ENCODE measurements at regions not wholly inside any gene's neighbourhood (a gene's known extent, or its start where the extent isn't known, plus 50 kb on each side); places are given as distances from the start of the nearest gene placed in this dataset.

DNA sequence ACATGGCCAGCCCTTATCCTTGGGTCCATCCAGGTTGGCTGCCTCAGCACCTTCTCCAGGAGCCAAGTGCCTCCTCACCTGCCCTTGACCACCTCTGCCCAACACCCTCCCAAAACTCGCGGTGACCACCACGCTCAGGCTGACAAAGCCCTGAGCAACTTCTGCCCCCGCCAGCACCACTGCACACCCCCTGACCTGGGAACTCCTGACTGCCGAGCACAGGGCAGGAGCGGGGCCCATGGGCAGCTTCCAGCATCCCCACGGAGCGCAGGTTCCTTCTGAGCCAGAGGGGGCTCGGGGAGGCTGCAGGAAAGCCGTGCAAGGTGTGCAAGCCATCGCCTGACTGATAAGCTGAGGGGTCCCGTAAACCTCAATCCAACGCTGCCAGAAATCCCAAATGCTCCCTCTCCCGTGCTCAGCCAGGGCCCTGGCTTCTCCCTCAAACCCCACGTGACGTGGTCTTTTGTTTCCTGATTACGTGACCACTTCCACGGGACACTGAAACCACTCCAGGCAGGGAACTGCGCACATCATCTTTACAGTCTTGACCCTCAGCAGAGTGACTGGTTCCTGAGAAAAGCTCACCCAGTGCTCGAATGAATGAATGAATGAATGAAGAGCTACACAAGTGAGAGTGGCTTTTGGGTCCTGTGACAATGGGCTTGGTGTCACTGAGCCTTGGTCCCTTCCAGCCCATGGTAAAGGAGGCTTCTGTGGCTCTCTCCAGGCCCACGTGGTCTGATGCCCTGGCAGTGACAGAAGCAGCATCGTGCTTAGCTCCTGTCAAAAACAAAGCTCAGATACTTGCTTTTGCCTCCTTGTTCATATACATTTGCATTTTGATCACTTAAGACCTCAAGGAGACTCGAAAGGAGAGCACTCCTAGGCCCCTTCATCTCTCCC is 249.8 kb upstream of the PPP2R2D start:
- no peak for DNase-seq (ENCODE audit: low read depth)
- no peak overlapping the region for H3K4me3 ChIP-seq (ENCODE audit: low read depth, low read length)
- TF ChIP-seq, protein P1, sequence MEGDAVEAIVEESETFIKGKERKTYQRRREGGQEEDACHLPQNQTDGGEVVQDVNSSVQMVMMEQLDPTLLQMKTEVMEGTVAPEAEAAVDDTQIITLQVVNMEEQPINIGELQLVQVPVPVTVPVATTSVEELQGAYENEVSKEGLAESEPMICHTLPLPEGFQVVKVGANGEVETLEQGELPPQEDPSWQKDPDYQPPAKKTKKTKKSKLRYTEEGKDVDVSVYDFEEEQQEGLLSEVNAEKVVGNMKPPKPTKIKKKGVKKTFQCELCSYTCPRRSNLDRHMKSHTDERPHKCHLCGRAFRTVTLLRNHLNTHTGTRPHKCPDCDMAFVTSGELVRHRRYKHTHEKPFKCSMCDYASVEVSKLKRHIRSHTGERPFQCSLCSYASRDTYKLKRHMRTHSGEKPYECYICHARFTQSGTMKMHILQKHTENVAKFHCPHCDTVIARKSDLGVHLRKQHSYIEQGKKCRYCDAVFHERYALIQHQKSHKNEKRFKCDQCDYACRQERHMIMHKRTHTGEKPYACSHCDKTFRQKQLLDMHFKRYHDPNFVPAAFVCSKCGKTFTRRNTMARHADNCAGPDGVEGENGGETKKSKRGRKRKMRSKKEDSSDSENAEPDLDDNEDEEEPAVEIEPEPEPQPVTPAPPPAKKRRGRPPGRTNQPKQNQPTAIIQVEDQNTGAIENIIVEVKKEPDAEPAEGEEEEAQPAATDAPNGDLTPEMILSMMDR (conservative IDR thresholded peaks at IDR 0.05; ENCODE audit: low read depth, low read length) = no peak

DNA sequence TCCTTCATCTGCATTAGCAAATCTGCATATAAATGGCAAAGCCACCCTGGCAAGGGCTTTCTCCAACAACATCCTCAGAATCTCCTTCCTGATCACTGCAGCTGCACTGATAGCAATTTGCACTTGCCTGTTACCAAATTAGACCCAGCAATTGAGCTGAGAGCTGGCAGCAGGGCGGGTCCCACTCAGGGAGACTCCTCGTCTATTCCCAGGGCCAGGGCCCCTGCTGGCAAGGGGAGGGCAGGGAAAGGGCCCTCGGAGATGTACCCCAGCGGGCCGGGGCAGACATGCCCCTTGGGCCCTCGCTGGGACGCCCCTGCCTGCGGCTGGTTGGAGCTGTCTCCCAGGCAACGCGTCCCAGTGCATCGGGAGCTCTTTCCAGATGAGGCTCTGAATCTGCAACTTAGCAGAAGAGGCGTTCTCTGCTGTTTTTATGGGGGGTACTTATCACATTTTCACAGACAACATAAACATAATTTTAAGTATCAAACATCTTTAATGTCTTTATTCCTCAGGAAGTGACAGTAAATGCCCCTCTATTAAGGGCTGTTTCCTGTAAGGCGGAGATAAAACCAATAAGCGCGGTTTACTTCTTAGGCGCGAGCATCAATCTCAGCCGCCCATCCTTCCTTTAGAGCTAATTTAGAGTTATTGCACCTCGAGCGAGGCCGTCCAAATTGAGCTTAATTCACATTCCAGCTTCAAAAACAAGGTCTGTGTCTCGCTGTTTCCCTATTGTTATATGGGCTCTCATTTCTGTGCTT is 249.0 kb upstream of the PPP2R2D start:
- H3K4me3 ChIP-seq (ENCODE audit: low read depth, low read length) = no peak overlapping the region
- TF ChIP-seq, protein P1 (conservative IDR thresholded peaks at IDR 0.05; ENCODE audit: low read depth, low read length) = no peak
- DNase-seq (ENCODE audit: low read depth) = no peak

DNA sequence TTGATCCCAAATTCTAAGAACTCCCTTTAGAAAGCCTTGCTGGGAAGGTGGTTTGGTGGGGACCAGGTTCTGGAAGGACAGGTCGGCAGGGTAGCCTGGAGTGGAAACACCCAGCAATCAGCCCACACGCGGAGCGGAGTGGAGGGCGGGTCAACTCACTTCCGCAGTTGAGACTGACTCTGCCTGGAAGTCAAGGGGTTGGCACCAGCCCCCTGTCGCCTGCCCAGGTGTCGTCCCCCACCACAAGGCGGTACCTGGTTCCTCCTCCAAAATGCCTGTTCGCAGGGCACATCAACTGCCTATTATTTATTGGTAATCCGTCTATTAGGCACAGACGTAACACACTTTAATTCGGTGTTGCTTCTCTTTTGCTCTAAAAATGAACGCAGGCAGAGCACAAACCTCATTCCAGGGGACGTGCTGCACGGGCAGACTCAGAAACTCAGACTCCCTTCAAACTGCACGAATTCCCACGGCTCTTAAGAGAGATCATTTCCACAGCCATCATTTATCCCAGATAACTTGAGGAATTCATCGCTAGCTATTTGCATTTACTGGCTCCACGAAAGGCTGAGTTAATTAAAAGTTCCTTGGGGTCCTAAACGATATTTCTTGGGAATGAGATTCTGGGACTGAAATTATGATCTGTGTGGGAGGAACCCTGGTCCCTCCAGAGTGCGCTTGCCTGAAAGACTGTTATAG is 248.2 kb upstream of the PPP2R2D start:
- H3K4me3 ChIP-seq (ENCODE audit: low read depth, low read length) = no peak overlapping the region
- TF ChIP-seq, protein P1 (conservative IDR thresholded peaks at IDR 0.05; ENCODE audit: low read depth, low read length) = no peak
- DNase-seq (ENCODE audit: low read depth) = no peak

DNA sequence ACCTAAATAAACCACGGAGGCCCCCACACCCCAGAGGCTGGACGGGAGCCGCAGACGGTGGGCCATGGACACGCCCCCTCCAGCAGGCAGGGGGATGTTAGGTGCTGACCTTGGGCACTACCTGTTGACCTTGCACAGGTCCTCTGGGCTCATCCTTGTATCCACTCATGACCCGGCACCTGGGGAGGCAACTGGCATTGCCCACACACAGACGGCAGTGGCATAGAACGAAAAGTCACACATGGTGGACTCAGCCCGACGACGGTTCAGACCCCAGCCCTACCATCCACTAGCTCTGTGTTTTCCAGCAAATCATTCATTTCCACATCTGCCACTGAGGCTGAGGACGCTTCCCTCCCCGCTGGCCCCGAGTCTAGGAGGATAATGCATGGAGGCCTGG is 247.7 kb upstream of the PPP2R2D start:
- DNase-seq (ENCODE audit: low read depth) = no peak
- H3K4me3 ChIP-seq (ENCODE audit: low read depth, low read length) = no peak overlapping the region
- TF ChIP-seq, protein P1 (conservative IDR thresholded peaks at IDR 0.05; ENCODE audit: low read depth, low read length) = no peak

DNA sequence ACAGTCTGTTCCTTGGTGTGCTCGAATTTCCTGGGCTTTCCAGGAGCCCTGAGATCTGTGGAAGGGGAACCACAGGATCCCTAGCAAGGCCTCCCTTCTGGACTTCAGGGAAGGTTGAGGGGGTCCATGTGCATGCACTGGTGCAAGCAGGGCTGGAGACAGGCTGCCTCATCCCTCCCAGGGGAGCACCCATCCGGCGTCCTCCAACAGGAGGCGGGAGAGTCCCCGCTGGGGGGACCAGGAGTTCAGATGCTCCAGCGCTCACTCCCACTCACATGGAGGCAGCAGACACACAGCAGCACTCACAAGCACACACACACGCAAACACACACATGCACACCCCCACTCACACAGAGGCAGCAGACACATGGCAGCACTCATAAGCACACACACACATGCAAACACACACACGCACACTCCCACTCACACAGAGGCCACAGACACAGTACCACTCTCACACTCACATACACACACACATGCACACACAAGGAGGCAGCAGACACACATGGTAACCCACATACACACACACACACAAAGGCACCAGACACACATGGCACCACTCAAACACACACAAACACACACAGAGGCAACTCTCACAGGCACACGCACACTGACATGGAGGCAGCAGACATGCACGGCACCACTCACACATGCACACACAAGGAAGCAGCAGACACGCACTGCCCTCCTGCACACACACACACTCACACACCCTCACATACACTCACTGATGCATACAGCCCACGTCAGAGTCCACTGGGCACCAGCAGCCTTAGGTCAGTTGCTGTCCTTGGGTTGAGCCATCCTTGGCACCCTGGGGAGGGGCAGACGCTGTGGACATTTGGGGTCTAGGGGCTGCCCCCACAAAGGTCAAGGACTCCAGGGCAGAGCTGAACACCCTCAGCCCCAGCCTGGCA is 247.0 kb upstream of the PPP2R2D start:
- TF ChIP-seq, protein P1 (conservative IDR thresholded peaks at IDR 0.05; ENCODE audit: low read depth, low read length) = no peak

DNA sequence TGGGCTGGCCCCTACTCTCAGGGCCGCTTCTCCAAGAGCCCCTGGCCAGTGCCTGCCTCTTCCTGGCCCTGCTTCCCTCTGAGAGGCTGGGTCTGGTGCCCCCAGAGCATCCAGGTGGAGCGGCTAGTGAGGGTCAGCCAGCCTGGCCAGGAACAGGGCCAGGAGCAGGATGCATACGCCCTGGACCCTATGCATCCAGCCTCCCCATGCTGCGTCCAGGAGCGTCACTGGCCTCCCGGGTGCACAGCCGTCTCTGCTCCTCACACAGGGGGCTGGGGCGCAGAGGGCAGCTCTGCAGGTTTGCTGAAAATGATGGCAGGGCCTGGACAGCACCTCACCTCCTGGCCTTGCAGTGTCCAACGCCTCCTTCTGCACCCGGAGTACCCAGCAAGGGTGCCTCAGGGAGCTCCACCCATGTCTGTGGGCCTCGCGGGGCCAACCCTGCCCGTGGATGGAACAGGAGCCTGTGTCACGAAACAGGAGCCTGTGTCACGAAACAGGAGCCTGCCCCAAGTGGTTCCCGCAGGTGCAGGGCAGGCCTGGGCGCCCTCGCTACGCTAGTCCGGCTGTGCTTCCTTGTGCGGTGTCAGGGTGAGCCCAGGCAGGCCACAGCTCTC is 246.2 kb upstream of the PPP2R2D start:
- TF ChIP-seq, protein P1 (conservative IDR thresholded peaks at IDR 0.05; ENCODE audit: low read depth, low read length) = no peak
- no peak overlapping the region for H3K4me3 ChIP-seq (ENCODE audit: low read depth, low read length)
- no peak for DNase-seq (ENCODE audit: low read depth)

More for the DNA sequence above, 247.0 kb upstream of the PPP2R2D start:
- DNase-seq (ENCODE audit: low read depth) = no peak
- H3K4me3 ChIP-seq (ENCODE audit: low read depth, low read length) = no peak overlapping the region

All from epithelial cell of proximal tubule (primary cell).